Mesothelial cell of epicardium (in vitro differentiated cells): ENCODE measurements at regions not wholly inside any gene's neighbourhood (a gene's known extent, or its start where the extent isn't known, plus 50 kb on each side); places are given as distances from the start of the nearest gene placed in this dataset.

Experiments
- DNase-seq, 2 experiments: peaks; one replicate each; pipeline ENCODE4 v3.0.0; 2021; ENCODE audit warnings: low spot score in 2 of 2; ENCODE audit not compliant: unreplicated experiment in 2 of 2
- H3K27ac Mint-ChIP-seq: 2 replicates; pipeline ENCODE4 v1.8.0; 2021; ENCODE audit warnings: mixed read lengths
- H3K27me3 Mint-ChIP-seq: 2 replicates; pipeline ENCODE4 v1.8.0; 2021; ENCODE audit warnings: low read depth, mixed read lengths
- H3K36me3 Mint-ChIP-seq: 2 replicates; pipeline ENCODE4 v1.8.0; 2021; ENCODE audit warnings: mixed read lengths
- H3K4me1 Mint-ChIP-seq: 2 replicates; pipeline ENCODE4 v1.8.0; 2021; ENCODE audit warnings: mixed read lengths
- H3K4me3 Mint-ChIP-seq: 2 replicates; pipeline ENCODE4 v1.8.0; 2021; ENCODE audit warnings: mild to moderate bottlenecking, moderate library complexity, mixed read lengths
- H3K9me3 Mint-ChIP-seq: 2 replicates; pipeline ENCODE4 v1.8.0; 2021; ENCODE audit warnings: mixed read lengths
- TF ChIP-seq, protein P1 (sequence below): fragments of 200-600 bp; sonication (generic); IDR thresholded peaks from one replicate; pipeline ENCODE4 v1.5.0; 2021; ENCODE audit warnings: antibody characterized with exemption; ENCODE audit not compliant: unreplicated experiment

DNA sequence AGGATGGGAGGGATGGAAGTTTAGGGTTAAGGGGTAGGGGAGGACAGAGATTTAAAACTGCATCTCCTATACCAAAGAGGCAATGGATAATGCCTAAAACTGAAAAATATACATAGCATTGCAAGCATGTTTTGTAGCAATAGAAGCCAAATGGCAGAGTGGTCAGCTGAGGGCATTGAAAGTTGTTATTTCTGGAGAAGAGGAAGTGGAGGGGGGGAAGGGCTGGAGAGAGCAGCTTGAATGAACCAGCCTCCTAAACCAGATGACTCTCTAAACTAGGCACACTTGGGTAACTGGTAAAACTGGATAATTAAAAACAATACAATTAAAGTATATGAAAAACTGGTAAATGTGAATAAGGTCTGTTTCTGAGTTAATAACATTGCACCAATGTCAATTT is 70.3 kb upstream of the TP53I11 start:
- TF ChIP-seq, protein P1, sequence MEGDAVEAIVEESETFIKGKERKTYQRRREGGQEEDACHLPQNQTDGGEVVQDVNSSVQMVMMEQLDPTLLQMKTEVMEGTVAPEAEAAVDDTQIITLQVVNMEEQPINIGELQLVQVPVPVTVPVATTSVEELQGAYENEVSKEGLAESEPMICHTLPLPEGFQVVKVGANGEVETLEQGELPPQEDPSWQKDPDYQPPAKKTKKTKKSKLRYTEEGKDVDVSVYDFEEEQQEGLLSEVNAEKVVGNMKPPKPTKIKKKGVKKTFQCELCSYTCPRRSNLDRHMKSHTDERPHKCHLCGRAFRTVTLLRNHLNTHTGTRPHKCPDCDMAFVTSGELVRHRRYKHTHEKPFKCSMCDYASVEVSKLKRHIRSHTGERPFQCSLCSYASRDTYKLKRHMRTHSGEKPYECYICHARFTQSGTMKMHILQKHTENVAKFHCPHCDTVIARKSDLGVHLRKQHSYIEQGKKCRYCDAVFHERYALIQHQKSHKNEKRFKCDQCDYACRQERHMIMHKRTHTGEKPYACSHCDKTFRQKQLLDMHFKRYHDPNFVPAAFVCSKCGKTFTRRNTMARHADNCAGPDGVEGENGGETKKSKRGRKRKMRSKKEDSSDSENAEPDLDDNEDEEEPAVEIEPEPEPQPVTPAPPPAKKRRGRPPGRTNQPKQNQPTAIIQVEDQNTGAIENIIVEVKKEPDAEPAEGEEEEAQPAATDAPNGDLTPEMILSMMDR = no peak
- peaks cover 11% of the 10 kb centered on the region for H3K4me1 Mint-ChIP-seq
- H3K4me3 Mint-ChIP-seq = no peak overlapping the region
- H3K36me3 Mint-ChIP-seq = no peaks in the 10 kb centered on the region
- H3K9me3 Mint-ChIP-seq = peaks cover 10% of the 10 kb centered on the region
- no peak overlapping the region for H3K27ac Mint-ChIP-seq
- H3K27me3 Mint-ChIP-seq = peaks cover 3% of the 10 kb centered on the region
- DNase-seq = no peak

DNA sequence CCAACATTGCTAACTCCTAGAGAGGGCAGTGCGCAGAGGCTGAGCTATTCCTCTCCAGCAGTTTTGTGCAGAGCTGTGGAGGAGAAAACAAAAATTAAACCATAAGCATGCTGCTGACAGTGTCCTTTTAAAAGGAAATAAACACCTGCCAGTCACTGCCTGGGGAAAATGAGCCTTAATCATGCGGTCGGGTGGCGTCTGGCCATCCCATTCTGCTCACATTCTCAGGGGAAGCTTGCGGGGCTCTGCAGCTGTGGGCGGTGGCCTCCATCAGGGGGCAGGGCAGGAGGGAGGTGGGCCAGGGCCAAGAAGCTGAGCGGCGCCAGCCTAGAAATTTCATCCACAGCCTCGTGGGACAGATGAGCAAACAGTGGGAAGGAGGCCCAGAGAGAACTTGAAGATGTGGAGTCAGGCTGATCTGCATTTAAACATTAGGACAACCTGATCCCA is 71.0 kb upstream of the TP53I11 start:
- H3K27ac Mint-ChIP-seq = no peak overlapping the region
- no peaks in the 10 kb centered on the region for H3K36me3 Mint-ChIP-seq
- no peak for DNase-seq
- no peaks in the 10 kb centered on the region for H3K27me3 Mint-ChIP-seq
- H3K9me3 Mint-ChIP-seq = peaks cover 5% of the 10 kb centered on the region
- TF ChIP-seq, protein P1 = no peak
- H3K4me1 Mint-ChIP-seq = peaks cover 15% of the 10 kb centered on the region
- no peak overlapping the region for H3K4me3 Mint-ChIP-seq

DNA sequence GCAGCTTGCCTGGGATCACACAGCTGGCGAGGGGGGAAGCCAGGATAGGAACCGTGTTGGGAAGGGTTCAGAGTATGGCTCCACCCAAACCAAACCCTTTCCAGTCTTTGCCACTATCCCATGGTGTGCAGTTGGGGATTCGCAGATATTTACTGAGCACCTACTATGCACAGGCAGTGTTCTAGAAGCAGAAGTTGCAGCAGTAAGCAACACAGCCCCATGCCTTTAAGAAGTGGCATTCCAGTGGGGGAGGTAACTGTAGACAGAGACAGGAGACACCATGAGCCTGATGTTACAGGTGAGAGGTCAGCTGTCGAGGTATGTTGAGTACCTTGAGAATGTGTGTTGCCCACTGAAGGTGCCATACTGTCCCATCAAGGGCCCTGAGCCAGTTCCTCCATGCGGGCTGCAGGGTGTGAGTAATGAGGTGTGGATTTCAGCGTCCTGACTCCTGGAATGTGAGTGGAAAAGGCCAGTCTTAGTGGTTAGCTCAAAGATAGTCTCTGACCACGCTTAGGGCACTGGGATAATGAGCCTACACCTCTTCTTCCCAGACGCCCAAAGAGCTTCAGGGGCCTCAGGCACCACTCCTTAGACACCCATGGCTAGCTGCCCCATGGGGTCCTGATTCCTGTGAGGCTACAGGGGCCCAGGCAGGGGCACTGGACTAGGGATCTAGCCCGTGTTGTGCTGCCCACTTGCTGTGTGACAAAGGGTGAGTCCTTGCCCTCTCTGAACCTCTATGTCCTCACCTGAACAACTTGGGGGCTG is 71.8 kb upstream of the TP53I11 start:
- H3K27me3 Mint-ChIP-seq = no peaks in the 10 kb centered on the region
- H3K4me1 Mint-ChIP-seq = peaks cover 15% of the 10 kb centered on the region
- DNase-seq = no peak
- TF ChIP-seq, protein P1 = no peak
- H3K9me3 Mint-ChIP-seq = peaks cover 5% of the 10 kb centered on the region
- H3K4me3 Mint-ChIP-seq = no peak overlapping the region
- no peak overlapping the region for H3K27ac Mint-ChIP-seq
- no peaks in the 10 kb centered on the region for H3K36me3 Mint-ChIP-seq

DNA sequence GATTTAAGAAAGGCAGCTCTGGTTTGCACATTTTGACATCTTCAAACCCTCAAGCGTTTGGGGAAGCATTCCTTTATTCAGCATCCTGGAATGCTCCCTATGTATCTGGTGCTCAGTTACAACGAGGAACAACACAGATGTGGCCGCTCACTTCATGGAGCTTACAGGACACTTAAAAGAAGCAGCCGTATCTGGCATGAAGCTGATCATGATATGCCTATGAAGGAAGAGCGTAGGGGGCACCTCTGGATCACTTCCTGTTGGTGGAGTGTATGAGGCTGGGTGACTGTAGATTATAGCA is 72.3 kb upstream of the TP53I11 start:
- Mint-ChIP-seq H3K27ac (no peak overlapping the region), H3K27me3 (no peaks in the 10 kb centered on the region), H3K4me3 (no peak overlapping the region), H3K9me3 (peaks cover 5% of the 10 kb centered on the region), H3K4me1 (peaks cover 15% of the 10 kb centered on the region), H3K36me3 (no peaks in the 10 kb centered on the region)
- no peak for DNase-seq
- TF ChIP-seq, protein P1 = no peak

DNA sequence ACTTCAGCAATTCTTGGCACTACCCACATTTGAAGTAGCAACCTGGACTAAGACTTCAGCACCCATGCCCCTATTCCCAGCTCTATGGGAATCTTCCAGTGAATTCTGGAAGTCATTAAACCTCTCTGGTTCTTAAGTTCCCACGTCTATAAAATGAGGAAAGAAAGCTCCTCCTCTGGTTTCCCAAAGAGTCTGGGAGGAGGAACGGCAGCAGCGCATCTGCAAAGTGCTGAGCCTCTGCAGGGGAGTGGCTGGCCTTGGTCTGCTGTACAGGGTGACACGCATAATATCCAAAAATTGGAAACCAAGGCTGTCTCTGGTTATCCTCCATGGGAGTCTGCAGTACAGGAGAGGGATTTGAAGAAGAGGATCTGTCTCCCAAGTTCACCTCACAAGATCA is 73.6 kb upstream of the TP53I11 start:
- Mint-ChIP-seq H3K4me1 (peaks cover 11% of the 10 kb centered on the region), H3K27me3 (peaks cover 8% of the 10 kb centered on the region), H3K4me3 (no peak overlapping the region), H3K27ac (no peak overlapping the region), H3K9me3 (peaks cover 5% of the 10 kb centered on the region), H3K36me3 (no peaks in the 10 kb centered on the region)
- TF ChIP-seq, protein P1 = no peak
- DNase-seq = no peak
